ENCODE measurements at regions not wholly inside any gene's neighbourhood (a gene's known extent, or its start where the extent isn't known, plus 50 kb on each side); places are given as distances from the start of the nearest gene placed in this dataset.
A peak's percentile ranks its signal among the peaks of the same experiment; 100 is the strongest.

DNA sequence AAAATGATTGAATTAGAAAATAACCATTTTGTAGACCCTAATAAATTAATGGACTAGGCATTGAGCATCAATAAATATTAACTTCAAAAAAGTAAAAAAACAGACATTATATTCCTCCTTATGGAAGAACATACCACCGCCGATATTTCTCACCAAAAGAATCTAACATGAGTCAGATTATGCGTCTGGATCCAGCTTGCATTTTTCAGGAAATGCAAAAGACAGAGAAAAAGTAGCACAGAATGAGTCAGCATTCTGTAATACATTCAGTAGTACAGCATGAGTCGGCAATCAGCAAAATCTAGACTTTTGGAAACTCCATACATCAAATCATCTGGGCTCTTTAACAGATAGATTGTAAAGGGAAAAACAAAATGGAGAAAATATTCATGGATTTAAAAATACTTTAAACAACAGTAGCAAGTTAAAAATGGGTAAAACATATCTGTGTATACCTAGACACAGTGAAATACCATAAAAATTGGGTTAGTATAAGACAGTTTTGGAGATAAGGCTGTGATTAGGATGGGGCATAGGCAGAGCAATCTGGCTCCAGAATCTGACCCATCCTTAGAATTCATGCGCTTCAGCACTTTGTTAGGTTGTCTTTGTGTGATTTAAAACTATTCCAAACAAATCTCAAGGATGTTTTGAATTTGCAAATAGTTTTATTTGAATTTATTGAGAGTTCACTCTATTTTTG is 633.0 kb upstream of the FAM241A start:
- DNase-seq, result peak; percentile 6

DNA sequence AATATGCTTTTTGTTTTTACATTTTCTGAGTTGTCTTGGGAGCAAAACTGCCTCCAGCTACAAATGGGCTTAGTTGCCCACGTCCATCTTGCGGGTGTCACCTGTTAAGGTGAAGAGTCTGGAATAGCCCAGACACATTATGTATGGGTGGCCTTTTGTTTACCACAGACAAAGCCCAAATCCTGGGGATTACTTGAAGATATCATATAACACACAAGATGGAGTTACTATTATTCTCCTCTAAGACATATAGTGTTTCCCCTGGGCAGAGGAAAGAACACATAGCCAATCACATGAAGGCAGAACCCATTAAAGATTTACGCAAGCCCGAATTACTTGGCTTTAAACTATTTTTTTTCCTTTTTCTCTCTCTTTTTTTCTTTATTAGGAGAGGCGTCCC is 625.6 kb upstream of the FAM241A start:
- DNase-seq, result no peak

DNA sequence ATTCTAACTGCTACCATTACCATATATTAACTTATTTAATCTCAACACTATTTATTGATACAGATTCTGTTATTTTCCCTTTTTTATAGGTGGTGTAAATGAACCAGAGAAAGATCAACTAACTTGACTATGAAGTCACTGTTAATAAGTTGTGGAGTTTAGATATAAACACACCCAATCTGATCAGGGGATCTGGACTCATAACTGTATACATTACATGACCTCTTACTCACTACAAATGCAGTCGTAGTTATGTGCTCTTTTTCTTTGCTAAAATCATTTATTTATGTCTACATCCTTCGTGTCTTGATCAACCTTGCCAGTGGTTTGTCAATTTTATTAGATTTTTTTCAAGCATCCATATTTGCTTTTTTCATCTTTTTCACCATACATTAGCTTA is 614.8 kb upstream of the FAM241A start:
- DNase-seq, result no peak

DNA sequence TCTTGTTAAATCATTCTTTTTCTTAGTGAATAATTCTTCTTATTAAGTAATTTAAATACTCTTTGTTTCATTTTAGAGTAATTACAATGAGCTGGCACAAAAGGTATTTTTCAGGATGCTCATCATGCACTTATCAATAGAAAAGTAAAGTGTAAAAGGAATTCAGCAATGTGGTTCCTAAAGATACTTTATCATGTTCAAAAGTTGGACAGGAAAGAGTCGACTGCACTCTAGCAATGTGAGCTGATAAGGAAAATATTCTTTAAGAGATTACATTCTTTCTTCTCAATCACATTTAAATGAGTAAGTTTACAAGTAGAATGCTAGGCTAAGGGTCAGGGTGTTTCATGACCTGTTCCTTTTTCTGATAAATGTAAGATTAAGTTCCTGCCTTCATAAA is 609.5 kb upstream of the FAM241A start:
- no peak for DNase-seq

DNA sequence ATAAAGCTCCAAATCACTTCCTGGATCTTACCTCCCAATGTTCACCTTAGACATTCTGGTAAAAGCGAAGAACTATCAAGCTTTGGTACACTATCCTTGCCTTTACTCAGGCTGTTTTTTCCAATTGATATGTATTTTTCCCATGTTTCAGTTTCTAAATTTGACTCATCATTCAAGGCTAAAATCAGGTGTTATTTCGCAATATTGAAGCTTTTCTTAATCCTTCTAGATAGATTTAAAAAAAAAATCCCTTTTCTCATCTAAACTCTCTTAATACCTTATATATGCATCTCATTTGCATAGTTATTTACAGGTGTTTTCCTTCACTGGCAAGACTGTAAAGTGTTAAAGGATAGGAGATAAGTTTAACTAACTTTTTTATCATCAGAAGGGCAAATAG is 608.1 kb upstream of the FAM241A start:
- no peak for DNase-seq

DNA sequence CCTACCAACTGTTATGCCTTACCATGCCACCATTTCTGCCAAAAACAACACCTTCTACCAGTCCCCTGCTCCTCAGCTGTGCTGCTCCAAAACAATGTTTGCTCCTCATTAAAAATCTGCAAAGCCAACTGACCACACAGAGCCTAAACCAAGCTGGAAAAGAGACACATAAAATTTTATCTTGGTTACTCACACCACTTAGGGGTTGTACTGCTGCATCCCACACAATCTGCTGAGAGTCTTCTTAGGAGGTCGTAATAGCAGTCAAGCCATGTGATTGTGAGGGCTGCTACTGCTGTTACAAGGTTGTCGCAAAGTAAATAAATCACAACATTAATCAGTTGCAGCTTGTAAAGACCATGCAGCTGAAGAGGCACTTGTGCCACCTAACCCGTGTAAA is 607.4 kb upstream of the FAM241A start:
- no peak for DNase-seq

DNA sequence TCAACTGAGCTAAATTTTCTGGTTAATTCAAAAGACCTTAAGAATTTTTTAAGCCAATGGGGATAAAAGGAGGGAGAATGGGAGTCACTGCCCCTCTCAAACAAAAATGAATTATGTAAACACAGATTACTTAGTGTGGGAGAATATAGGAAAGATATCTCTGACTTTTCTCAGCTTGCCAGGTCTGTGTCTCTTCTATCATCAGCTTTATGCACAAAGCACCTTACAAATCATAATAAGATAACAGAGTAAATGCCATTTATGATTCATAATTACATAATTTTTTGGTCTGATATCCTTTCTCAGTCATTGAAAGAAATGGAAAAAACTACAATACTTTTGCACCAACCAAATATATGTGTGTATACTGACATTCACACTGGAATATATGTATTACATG is 604.6 kb upstream of the FAM241A start:
- DNase-seq, result no peak

DNA sequence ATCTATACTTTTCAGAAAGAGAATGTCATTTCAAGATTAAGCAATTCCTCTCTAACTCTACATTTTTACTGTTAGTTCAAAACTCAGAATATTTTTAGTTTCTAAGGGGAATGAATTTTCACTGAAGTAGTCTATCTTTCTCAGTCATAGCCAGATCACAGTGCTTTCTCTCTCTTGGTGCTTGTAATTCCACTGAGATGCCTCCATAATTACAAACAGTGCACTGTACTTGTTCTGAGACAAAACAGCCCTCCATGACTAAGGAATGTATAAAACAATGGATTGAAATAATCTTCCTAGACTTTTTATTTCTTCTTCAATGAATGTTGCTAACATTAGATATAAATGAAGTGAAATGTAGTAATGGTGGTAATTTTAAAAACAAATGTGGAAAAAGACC is 603.2 kb upstream of the FAM241A start:
- DNase-seq, result no peak

DNA sequence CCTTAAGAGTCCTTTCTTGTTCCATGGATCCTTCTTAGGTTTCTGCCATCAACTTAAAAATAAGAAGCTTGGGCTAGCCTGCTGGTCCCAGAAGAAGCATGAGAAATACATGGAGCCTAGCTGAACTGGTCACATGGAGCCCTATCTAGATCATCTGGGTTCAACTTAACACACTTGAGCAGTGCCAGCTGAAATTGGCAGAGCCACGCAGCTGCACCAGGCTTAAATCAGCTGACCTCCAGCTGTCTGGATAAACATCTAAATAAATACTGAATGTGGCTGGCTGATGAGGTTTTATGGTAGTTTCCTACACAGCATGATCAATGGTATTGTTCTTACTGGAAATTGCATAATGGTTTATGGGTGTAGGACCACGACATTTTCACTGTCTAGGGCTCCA is 598.4 kb upstream of the FAM241A start:
- DNase-seq, result no peak

DNA sequence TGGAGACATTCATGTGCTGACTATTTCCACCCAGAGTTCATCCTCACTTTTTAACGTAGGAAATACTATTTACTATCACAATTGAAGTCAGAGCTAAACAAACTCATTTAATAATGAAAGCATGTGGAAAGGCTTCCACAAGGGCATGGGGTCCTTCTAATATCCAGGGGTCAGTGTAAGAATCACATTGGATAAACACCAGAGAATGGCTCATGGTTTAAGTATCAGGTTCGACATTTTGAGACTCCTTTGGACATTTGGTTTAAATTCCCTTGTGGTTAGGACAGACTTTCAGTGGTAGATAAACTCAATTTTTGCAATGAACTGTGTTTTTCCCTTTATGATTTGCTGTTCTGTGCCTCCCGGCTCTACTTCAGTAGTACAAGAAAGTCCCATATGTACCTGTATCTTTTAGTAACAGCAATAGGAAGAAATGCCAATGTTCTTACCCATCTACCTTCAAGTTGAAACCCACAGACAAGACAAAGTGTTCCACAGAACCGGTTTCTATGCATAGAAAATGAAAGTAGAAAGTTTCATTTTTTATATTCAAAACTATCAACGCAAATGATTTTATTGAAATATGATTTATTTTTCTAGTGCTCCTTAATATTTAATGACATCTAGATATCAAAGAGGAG is 589.0 kb upstream of the FAM241A start:
- DNase-seq, result no peak

DNA sequence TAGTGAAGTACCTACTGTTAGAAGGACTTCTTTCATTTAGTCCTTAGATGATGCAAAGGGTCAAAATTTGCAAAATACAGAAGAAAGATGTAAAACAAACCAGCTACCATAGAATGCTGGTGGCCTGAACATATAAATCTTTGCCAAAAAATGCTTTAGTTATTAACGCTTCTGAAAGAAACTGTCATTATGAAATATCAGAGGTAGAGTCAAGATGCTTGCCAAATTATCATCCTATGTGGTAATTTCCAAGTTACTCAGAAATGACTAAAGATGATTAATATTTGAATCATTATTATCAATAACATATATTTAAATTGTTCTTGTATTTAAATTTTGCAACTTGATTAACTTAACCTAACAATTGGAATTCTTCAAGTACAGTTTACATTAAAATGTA is 588.4 kb upstream of the FAM241A start:
- DNase-seq, result no peak

DNA sequence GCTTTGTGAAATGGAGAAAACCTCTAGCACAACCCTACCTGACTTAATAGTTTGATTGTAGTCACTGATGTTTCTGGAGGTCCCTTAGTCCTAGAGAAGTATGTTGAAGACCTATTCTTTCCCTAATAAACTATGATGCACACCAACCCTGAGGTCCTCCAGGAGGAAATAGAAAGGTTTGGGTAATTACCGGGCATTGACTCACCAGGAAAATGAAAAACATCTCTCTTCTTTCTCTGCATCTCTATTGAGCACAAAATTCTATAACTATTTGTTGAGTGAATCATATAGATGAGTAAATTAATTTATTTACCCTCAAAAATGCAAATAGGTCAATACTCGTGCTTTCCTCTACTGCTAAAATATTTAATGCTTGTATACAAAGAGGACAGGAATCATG is 582.4 kb upstream of the FAM241A start:
- no peak for DNase-seq

DNA sequence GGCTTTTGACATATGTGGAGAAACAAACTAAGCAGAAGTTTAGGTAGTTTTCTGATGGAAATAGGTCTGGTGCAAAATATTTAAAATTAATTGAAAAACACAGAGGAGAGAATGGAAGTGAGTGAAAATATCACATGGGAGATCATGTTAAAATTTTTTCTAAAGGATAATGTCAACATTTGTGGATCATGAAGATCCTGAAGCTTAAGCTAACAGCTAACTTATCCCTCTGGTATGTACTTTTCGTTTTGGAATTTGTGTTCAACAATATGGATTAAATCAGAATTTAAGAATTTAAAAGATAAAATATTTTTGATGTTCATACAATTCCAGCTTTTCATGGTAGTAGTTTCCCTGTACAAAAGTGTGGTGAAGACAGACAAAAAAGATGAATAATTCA is 572.8 kb upstream of the FAM241A start:
- no peak for DNase-seq

DNA sequence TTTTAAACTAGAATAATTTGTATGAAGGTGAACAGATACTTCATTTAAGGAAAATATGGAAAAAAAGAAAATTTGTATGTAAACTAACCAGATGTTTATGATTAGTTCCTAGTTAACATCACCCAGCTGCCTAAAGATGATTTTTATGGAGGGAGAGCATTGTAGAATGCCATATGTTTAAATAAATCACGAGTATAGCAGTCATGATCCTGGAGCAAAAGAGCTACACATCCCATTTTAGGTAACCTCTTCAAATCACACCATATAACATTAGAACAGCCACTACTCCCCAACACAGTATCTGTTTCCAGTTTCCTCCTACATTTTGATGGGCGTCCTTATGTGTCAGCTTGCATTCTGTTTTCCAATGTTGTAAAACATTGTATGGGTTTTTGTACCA is 571.9 kb upstream of the FAM241A start:
- no peak for DNase-seq

DNA sequence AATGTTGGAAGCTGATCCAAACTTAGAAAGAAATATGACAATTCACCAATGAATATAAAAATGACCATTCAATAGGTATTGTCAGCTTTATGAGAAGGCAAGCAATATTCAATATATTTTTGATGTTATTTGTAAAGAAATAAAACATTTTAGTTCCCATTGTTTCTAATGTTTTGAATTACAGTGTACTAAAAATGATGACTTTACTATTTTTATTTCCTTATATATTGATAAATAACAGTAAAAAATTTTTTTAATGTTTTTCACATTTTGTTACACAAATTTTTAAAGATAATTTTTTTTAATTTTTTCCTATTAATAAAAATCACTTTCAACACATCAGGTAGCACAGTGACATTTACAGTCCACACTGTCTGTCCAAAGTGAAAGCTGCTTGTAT is 565.5 kb upstream of the FAM241A start:
- DNase-seq, result no peak

DNA sequence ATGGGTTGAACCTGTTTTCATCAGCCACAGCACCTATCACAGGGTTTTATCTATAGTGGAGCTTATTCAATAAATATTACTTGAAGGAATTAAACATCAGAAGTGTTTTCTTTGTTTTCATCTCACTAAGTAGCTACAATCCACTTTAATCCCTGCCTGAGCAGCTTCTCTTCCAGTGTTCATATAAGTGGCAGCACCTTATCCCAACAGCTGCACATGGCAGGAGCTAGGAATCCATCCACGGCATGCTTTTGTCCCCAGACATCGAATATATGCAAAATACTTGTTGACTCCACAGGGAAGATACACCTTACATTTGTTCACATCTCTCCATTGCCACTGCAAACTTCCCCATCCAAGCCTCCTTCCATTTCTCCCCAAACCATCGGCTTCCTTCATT is 549.8 kb upstream of the FAM241A start:
- DNase-seq, result no peak

DNA sequence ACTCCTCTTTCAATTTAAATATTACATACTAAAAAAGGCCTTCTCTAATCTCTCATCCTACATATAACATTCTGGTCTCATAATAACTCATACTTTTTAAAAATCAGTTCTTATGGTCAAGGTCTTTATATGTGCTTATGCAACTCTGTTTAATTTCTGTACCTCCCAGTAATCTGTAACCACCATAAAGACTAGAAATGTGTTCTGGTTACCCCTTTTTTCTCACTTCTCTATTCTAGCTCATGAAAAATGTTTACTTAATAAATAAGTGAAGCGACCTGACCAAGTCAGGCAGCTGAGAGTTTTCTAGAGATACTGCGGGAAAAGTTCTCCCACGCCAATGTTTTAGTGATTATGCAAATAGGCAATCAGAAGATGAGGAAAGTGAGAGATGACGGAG is 548.8 kb upstream of the FAM241A start:
- no peak for DNase-seq

DNA sequence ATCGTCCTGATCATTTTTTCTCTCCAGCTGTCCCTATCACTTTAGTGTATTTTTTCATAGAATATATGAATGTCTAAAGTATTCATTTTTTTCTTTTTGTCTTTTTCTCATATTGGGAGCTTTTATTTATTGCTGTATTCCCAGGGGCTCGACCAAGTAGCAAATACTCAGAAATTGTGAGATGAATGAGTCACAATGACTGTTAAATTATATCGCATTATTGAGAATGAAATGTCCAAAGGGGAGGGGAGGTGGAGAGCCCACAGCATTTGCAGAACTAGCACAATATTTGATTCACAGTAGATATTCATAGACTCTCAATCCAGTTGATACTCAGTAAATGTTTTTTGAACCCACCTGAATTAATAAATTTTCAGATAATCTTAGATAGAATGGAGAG is 543.6 kb upstream of the FAM241A start:
- DNase-seq, result no peak

DNA sequence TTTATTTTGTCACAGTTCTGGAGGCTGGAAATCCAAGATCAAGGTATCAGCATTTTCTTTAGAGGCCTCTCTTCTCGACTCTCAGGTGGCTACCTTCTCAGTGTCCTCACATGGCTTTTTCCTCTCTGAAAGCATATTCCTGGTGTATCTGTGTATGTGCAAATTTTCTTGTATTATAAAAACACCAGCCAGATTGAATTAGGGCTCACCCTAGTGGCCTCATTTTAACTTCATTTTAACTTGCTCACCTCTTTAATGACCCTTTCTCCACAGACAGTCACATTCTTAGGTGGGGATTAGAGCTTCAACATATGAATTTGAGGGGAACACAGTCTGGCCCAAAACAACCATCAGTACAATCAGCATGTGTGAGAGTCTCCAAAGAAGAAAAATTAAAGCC is 542.4 kb upstream of the FAM241A start:
- no peak for DNase-seq

DNA sequence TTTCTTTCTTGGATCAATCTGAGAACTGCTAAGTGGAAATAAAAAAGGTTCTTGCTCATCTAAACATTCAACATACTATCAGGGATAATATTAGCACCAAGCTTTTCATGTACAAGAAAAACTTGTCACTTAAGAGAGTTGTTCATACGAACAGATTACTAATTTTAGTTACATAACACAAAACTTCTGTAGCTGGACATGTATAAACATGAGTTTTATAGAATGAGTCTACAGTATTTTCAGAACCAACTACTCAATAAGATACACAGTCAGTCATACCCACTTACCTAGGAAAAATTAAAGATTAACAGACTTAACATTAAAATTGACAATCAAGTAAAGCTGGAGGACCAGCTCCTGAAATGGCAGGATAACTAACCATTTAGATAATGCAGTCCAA is 540.1 kb upstream of the FAM241A start:
- DNase-seq, result no peak

DNA sequence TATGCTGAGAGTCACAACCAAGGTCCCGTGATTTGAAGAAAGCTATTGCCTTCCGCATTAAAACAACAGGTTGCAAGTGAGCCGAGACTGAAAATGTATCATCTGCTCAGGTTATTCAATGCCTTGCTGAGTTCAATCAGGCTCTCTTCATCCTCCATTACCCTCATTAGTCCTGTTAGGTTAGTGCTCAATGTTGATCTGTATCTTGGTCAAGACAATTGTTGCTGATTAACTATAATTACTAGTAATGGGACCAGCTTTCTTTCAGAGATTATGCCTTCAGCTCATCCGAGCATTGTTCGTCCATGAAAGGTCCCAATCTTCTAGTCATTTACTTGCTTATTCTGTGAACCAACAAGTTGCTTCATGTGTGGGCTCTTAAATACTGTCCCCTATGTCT is 534.6 kb upstream of the FAM241A start:
- DNase-seq, result no peak

DNA sequence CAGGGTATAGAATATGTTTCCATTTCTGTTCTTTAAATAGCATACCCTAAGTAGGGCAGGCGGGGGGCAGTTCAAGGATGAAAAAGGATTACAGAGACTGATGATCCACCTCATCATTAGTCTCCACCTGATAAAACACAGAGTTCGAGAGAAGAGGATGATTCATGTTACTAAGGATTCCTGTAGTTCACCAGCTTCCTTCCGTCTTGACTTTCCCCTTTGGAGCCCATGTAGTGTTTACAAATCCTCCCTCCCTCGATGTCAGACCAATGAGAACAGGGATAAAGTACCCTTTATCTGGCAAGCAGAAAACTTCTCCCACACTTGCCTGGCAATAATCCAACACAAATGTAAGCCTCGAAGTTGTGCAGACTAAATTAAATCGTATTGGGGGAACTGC is 526.3 kb upstream of the FAM241A start:
- DNase-seq, result no peak

DNA sequence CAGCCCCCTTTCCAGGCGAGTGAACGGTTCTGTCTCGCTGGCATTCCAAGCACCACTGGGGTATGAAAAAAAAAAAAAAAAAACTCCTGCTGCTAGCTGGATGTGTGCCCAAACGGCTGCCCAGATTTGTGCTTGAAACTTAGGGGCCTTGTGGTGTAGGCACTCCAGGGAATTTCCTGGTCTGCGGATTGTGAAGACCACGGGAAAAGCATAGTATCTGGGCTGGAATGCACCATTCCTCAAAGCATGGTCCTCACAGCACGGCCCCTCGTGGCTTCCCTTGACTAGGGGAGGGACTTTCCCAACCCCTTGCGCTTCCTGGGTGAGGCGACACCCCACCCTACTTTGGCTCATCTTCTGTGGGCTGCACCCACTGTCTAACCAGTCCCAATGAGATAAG is 516.8 kb upstream of the FAM241A start:
- no peak for DNase-seq

DNA sequence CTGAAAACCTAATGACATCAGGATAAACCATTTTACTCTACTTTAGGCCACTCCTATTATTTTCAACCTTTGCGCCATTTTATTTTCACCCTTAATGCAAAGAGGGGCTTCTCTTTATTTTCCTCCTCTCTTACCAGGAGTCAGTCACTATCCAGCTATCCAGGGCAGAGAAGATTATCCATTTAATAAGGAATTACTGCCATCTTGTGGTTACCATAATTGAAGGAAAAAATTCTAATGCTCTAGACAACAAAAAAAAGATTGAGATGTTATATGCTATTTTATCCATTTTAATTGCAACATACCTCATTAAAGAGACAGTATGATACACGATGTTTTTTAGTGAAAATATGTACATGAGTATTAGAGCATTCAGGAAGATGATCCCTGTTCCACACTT is 514.5 kb upstream of the FAM241A start:
- DNase-seq, result peak; percentile 38

All from hematopoietic multipotent progenitor cell treated with erythropoietin and hydrocortisone succinate and interleukin-3 and kit ligand, for 6 days (in vitro differentiated cells).